Osteocyte (in vitro differentiated cells): ENCODE measurements at regions not wholly inside any gene's neighbourhood (a gene's known extent, or its start where the extent isn't known, plus 50 kb on each side); places are given as distances from the start of the nearest gene placed in this dataset.

Experiments
- DNase-seq: peaks from one replicate; pipeline ENCODE4 v3.0.0; 2021; ENCODE audit warnings: mixed read lengths; ENCODE audit not compliant: unreplicated experiment; ENCODE audit errors: extremely low spot score
- H3K27ac Mint-ChIP-seq: one replicate; pipeline ENCODE4 v1.8.0; 2021; ENCODE audit warnings: mild to moderate bottlenecking, mixed read lengths; ENCODE audit not compliant: unreplicated experiment
- H3K27me3 Mint-ChIP-seq: one replicate; pipeline ENCODE4 v1.8.0; 2021; ENCODE audit warnings: mixed read lengths; ENCODE audit not compliant: unreplicated experiment
- H3K36me3 Mint-ChIP-seq: one replicate; pipeline ENCODE4 v1.8.0; 2021; ENCODE audit warnings: mixed read lengths; ENCODE audit not compliant: unreplicated experiment
- H3K4me1 Mint-ChIP-seq: one replicate; pipeline ENCODE4 v1.8.0; 2021; ENCODE audit warnings: mixed read lengths; ENCODE audit not compliant: unreplicated experiment
- H3K4me3 Mint-ChIP-seq: one replicate; pipeline ENCODE4 v1.8.0; 2021; ENCODE audit warnings: mild to moderate bottlenecking, moderate library complexity, mixed read lengths; ENCODE audit not compliant: unreplicated experiment
- H3K9me3 Mint-ChIP-seq: one replicate; pipeline ENCODE4 v1.8.0; 2021; ENCODE audit warnings: mixed read lengths; ENCODE audit not compliant: unreplicated experiment
- CTCF ChIP-seq: fragments of 200-600 bp; sonication (generic); IDR thresholded peaks from 2 replicates; pipeline ENCODE4 v1.5.0; 2021; ENCODE audit warnings: antibody characterized with exemption, mild to moderate bottlenecking, moderate library complexity

GRCh38 chr15:36335224-36335623, 244.2 kb upstream of the CDIN1 start:
- TF ChIP-seq CTCF = no peak
- Mint-ChIP-seq H3K27me3 (no peaks in the 10 kb centered on the region), H3K9me3 (peaks cover 27% of the 10 kb centered on the region), H3K36me3 (peaks cover 5% of the 10 kb centered on the region), H3K4me1 (peaks cover 33% of the 10 kb centered on the region), H3K27ac (no peak overlapping the region), H3K4me3 (no peak overlapping the region)
- no peak for DNase-seq

GRCh38 chr15:36335659-36336058, 243.8 kb upstream of the CDIN1 start:
- Mint-ChIP-seq H3K4me1 (peaks cover 33% of the 10 kb centered on the region), H3K4me3 (no peak overlapping the region), H3K9me3 (peaks cover 28% of the 10 kb centered on the region), H3K36me3 (peaks cover 5% of the 10 kb centered on the region), H3K27me3 (no peaks in the 10 kb centered on the region), H3K27ac (no peak overlapping the region)
- DNase-seq = no peak
- no peak for TF ChIP-seq CTCF

- Mint-ChIP-seq H3K4me1 (peaks cover 47% of the 10 kb centered on the region), H3K9me3 (peaks cover 3% of the 10 kb centered on the region), H3K27ac (no peak overlapping the region), H3K36me3 (no peaks in the 10 kb centered on the region), H3K27me3 (no peaks in the 10 kb centered on the region), H3K4me3 (no peak overlapping the region)
- no peak for TF ChIP-seq CTCF
- DNase-seq = no peak
Observed at GRCh38 chr15:36344887-36345286, 234.5 kb upstream of the CDIN1 start.

- no peaks in the 10 kb centered on the region for H3K27me3 Mint-ChIP-seq
- TF ChIP-seq CTCF = no peak
Observed at GRCh38 chr15:36347272-36347858, 232.1 kb upstream of the CDIN1 start.

GRCh38 chr15:36356466-36356865, 223.0 kb upstream of the CDIN1 start:
- no peak for TF ChIP-seq CTCF
- Mint-ChIP-seq H3K9me3 (no peaks in the 10 kb centered on the region), H3K27ac (peak overlapping the region; percentile 85), H3K4me1 (peaks cover 43% of the 10 kb centered on the region), H3K27me3 (no peaks in the 10 kb centered on the region), H3K36me3 (no peaks in the 10 kb centered on the region), H3K4me3 (no peak overlapping the region)
- no peak for DNase-seq

More at GRCh38 chr15:36347272-36347858, 232.1 kb upstream of the CDIN1 start:
- no peak overlapping the region for H3K4me3 Mint-ChIP-seq
- H3K9me3 Mint-ChIP-seq = no peaks in the 10 kb centered on the region
- no peak for DNase-seq
- H3K27ac Mint-ChIP-seq = peak overlapping the region; percentile 42
- H3K36me3 Mint-ChIP-seq = no peaks in the 10 kb centered on the region
- H3K4me1 Mint-ChIP-seq = peaks cover 57% of the 10 kb centered on the region
